Activated T-helper 2 cell treated with anti-CD3 and anti-CD28 coated beads, Interferon-gamma antibody, Interleukin-2, Interleukin-4, amounts not matched to agents 10 μg/mL and 5 μg/mL and 100 μg/mL, durations not matched to agents 14 hours and 24 hours and 36 hours (primary cell): ENCODE measurements at regions not wholly inside any gene's neighbourhood (a gene's known extent, or its start where the extent isn't known, plus 50 kb on each side); places are given as distances from the start of the nearest gene placed in this dataset.
"Not testable (repeated sequence)": the region's sequence is repeated elsewhere in the genome, so short reads cannot be mapped to it uniquely, and the experiment has no call there.

Source experiments
- DNase-seq: peaks from one replicate; pipeline ENCODE4 v3.0.0; 2021; ENCODE audit warnings: low spot score
- H3K27ac Mint-ChIP-seq: one replicate; pipeline ENCODE4 v1.8.0; 2021; ENCODE audit warnings: mixed read lengths
- H3K27me3 Mint-ChIP-seq: one replicate; pipeline ENCODE4 v1.8.0; 2021; ENCODE audit warnings: low read depth, mixed read lengths
- H3K36me3 Mint-ChIP-seq: one replicate; pipeline ENCODE4 v1.8.0; 2021; ENCODE audit warnings: low read depth, mixed read lengths
- H3K4me1 Mint-ChIP-seq: one replicate; pipeline ENCODE4 v1.8.0; 2021; ENCODE audit warnings: low read depth, mixed read lengths
- H3K4me3 Mint-ChIP-seq: one replicate; pipeline ENCODE4 v1.8.0; 2021; ENCODE audit warnings: low read depth, mild to moderate bottlenecking, moderate library complexity, mixed read lengths
- H3K9me3 Mint-ChIP-seq: one replicate; pipeline ENCODE4 v1.8.0; 2021; ENCODE audit warnings: mixed read lengths
- intact Hi-C: fragments of 100-400 bp; cut with micrococcal nuclease; formaldehyde crosslinking; loops from one replicate; pipeline ENCODE4 v1.15.1; 2023

DNA sequence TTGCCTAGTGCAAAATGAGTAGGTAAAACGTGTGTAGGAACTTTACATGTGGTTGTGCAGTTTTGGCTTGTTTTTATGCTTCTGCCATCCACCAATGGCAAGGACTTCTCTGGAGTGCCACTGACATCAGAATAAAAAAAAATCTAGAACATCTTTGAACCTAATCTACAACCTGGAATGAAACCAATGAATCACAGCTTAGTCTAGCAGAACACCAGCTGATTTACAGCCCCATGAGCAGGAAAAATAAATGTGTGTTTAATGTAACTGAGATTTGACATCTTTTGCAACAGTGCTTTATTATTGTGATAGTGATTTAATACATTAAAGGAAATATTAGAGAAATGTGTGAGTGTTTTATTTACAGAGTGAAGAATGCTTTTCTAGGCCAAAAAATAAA is 995.1 kb downstream of the PCDH7 start:
- intact Hi-C loops: no loop called here
- no peaks in the 10 kb centered on the region for H3K36me3 Mint-ChIP-seq
- no peaks in the 10 kb centered on the region for H3K4me1 Mint-ChIP-seq
- H3K9me3 Mint-ChIP-seq: peaks cover 28% of the 10 kb centered on the region
- H3K27ac Mint-ChIP-seq: no peak overlapping the region
- no peaks in the 10 kb centered on the region for H3K27me3 Mint-ChIP-seq
- DNase-seq: no peak
- H3K4me3 Mint-ChIP-seq: no peak overlapping the region

DNA sequence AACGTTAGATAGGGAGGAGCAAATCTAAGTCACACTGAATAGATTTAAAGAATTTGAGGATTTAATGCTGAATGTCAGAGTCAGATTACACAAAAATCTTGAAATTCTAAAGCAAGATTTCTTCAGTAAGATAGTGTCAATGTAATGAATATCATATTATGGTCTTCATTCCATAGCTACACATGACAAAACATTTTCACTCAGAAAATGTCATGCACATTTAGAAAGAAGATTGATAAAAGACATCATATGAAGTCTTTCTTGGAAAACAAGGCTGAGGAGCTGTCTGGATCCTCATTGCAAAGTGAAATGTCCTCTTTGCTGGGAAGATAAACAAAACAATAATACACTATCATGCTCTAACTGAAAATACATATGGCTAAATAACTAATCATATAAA is 1006.9 kb downstream of the PCDH7 start:
- H3K27ac Mint-ChIP-seq: no peak overlapping the region
- H3K36me3 Mint-ChIP-seq: no peaks in the 10 kb centered on the region
- no peak for DNase-seq
- no peak overlapping the region for H3K4me3 Mint-ChIP-seq
- H3K9me3 Mint-ChIP-seq: peaks cover 17% of the 10 kb centered on the region
- no peaks in the 10 kb centered on the region for H3K27me3 Mint-ChIP-seq
- intact Hi-C loops: no loop called here
- no peaks in the 10 kb centered on the region for H3K4me1 Mint-ChIP-seq

DNA sequence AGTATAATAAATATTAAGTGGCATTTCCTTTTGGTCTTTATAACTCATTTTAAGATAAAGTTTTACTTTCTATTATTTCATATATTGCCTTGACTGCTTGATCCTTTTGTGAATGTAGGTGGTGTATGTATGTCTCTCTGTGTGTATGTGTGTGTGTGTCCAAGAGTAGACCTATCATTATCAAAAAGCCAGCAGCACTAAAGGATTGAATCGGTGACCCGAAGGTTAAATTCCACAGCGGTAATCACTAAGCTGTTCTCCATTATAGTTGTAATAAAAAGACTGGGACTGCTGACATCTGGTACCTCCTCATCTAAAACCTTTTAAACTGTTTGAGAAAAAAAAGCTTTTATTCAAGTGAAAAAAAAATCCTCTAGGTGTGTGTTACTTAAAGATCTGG is 1014.8 kb downstream of the PCDH7 start:
- H3K36me3 Mint-ChIP-seq: no peaks in the 10 kb centered on the region
- H3K27me3 Mint-ChIP-seq: no peaks in the 10 kb centered on the region
- H3K9me3 Mint-ChIP-seq: peaks cover 21% of the 10 kb centered on the region
- intact Hi-C loops: no loop called here
- H3K4me3 Mint-ChIP-seq: no peak overlapping the region
- no peaks in the 10 kb centered on the region for H3K4me1 Mint-ChIP-seq
- no peak for DNase-seq
- H3K27ac Mint-ChIP-seq: no peak overlapping the region

DNA sequence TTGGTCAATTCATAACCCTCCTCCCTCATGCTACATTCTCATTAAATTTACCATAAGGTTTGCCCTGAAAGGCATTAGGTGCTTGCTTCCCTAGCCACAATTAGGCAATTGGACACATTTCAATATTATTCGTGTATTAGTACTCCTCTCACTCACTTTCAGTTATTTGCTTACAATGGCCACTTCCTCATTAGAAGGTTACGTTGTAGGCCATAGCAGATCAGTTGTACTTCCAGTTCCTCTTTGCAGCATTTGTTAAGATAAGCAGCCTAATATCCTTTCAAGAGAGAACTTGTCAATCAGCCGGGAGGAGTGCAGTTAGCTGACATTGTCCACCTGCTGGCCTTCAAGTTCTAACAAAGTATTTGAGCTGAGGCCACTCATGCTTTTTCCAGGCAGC is 1017.2 kb downstream of the PCDH7 start:
- no peaks in the 10 kb centered on the region for H3K36me3 Mint-ChIP-seq
- no peak overlapping the region for H3K4me3 Mint-ChIP-seq
- no peak overlapping the region for H3K27ac Mint-ChIP-seq
- no peaks in the 10 kb centered on the region for H3K4me1 Mint-ChIP-seq
- intact Hi-C loops: no loop called here
- no peaks in the 10 kb centered on the region for H3K27me3 Mint-ChIP-seq
- DNase-seq: no peak
- peaks cover 26% of the 10 kb centered on the region for H3K9me3 Mint-ChIP-seq

DNA sequence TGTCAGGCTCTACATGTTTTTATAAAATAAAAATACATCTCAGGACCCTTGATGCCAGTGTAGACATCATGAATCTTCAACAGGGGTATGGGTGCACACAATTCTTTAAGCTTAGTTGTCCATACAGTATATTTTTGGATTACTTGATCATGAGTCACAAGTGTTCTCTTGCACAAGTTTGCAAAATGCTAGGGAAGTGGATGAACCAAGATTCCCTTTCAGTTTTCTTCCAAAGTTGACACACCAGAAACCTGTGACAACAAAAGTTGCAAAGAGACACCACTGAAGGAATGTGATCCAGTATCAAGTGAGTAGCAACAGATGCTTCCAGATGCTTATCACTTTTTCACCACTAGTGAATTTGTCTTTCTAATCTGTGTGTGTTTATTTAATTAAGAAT is 1021.2 kb downstream of the PCDH7 start:
- H3K4me3 Mint-ChIP-seq: no peak overlapping the region
- H3K27me3 Mint-ChIP-seq: no peaks in the 10 kb centered on the region
- intact Hi-C loops: no loop called here
- H3K36me3 Mint-ChIP-seq: no peaks in the 10 kb centered on the region
- no peak overlapping the region for H3K27ac Mint-ChIP-seq
- no peak for DNase-seq
- no peaks in the 10 kb centered on the region for H3K4me1 Mint-ChIP-seq
- H3K9me3 Mint-ChIP-seq: peaks cover 17% of the 10 kb centered on the region

DNA sequence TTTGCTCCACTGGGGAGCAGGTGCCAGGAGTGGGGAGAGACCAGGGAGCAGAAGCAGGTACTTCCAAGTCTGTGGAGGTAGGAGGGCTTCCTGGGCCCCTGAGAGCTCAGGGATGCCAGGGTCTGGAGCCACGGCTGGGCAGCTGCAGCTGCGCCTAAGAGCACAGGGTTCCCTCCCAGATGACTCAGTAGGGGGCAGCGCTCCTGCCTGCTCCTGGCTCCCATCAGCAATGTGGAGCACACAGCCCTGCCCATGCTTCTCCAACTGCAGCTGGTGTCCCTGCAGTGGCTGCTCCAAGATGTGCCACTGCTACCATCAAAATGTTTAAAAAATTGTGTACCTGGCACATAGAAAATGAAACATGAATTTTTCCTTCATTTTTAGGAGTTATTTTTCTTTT is 1028.2 kb downstream of the PCDH7 start:
- DNase-seq: no peak
- Mint-ChIP-seq H3K4me3 (no peak overlapping the region), H3K4me1 (no peaks in the 10 kb centered on the region), H3K9me3 (peaks cover 30% of the 10 kb centered on the region), H3K27ac (no peak overlapping the region), H3K27me3 (no peaks in the 10 kb centered on the region), H3K36me3 (no peaks in the 10 kb centered on the region)
- intact Hi-C loops: no loop called here

DNA sequence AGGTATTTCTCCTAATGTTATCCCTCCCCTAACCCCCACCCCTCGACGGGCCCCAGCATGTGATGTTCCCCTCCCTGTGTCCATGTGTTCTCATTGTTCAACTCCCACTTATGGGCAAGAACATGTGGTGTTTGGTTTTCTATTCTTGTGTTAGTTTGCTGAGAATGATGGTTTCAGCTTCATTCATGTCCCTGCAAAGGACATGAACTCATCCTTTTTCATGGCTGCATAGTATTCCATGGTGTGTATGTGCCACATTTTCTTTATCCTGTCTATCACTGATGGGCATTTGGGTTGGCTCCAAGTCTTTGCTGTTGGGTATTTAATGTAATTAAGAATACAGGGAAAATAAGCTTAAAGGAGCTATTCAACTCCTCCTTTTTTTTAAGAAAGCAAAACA is 1030.4 kb downstream of the PCDH7 start:
- peaks cover 37% of the 10 kb centered on the region for H3K9me3 Mint-ChIP-seq
- H3K27me3 Mint-ChIP-seq, H3K36me3 Mint-ChIP-seq, H3K27ac Mint-ChIP-seq, H3K4me3 Mint-ChIP-seq, DNase-seq, intact Hi-C loops, H3K4me1 Mint-ChIP-seq: not testable (repeated sequence)

DNA sequence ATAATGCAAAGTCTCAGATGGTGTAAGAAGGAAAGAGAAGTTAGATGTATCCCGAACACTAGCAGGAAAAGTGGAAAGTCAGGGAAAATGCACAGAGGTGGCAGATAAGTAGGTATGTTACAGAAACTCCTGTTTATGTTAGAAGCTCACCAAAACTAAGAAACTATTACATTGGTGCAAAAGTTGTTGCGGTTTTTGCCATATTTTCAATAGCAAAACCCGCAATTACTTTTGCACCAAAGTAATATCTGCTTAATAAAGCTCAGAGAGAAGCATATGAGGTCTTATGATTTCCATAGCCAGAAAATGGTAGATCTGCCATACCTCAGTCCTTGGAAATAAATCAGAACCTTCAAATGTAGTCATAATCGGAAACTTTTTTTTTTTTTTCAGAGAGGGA is 1035.6 kb downstream of the PCDH7 start:
- no peaks in the 10 kb centered on the region for H3K4me1 Mint-ChIP-seq
- H3K27ac Mint-ChIP-seq: no peak overlapping the region
- no peak for DNase-seq
- no peaks in the 10 kb centered on the region for H3K27me3 Mint-ChIP-seq
- H3K36me3 Mint-ChIP-seq: no peaks in the 10 kb centered on the region
- peaks cover 50% of the 10 kb centered on the region for H3K9me3 Mint-ChIP-seq
- H3K4me3 Mint-ChIP-seq: no peak overlapping the region
- intact Hi-C loops: no loop called here

DNA sequence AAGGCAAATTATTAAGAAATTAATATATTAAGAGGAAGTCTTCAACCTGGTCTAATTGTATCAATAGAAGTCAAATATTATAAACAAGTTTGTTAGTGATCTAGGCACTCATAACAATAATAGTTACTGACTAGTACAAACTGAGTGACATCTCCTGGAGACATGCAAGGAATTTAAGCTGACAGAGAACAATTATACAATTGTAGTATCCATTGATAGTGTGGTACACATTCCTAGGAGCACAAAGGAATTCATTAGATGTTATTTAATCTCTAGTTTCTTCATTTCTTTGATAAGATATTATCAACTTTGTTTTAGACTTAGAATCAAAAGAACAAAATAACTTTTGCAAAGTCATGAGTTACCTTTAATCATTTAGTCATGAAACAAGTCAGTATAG is 1048.6 kb downstream of the PCDH7 start:
- intact Hi-C loops: no loop called here
- no peak overlapping the region for H3K27ac Mint-ChIP-seq
- no peaks in the 10 kb centered on the region for H3K27me3 Mint-ChIP-seq
- DNase-seq: no peak
- no peak overlapping the region for H3K4me3 Mint-ChIP-seq
- H3K36me3 Mint-ChIP-seq: no peaks in the 10 kb centered on the region
- no peaks in the 10 kb centered on the region for H3K4me1 Mint-ChIP-seq
- peaks cover 44% of the 10 kb centered on the region for H3K9me3 Mint-ChIP-seq

DNA sequence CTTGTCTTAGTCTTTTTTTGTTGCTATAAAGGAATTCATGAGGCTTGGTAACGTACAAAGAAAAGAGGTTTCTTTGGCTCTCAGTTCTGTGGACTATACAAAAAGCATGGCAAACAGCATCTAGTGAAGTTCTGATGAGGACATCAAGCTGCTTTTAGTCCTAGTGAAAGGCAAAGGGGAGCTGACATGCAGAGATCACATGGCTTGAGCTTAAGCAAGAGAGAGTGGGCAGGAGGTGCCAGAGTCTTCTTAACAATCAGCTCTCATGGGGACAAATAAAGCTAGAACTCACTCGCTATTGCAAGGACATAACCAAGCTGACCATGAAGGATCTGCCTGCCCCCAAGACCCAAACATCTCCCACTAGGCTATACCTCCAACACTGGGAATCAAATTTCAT is 1063.1 kb downstream of the PCDH7 start:
- H3K27me3 Mint-ChIP-seq: no peaks in the 10 kb centered on the region
- intact Hi-C loops: no loop called here
- H3K4me3 Mint-ChIP-seq: no peak overlapping the region
- DNase-seq: no peak
- H3K9me3 Mint-ChIP-seq: peaks cover 16% of the 10 kb centered on the region
- H3K4me1 Mint-ChIP-seq: no peaks in the 10 kb centered on the region
- no peaks in the 10 kb centered on the region for H3K36me3 Mint-ChIP-seq
- H3K27ac Mint-ChIP-seq: no peak overlapping the region

DNA sequence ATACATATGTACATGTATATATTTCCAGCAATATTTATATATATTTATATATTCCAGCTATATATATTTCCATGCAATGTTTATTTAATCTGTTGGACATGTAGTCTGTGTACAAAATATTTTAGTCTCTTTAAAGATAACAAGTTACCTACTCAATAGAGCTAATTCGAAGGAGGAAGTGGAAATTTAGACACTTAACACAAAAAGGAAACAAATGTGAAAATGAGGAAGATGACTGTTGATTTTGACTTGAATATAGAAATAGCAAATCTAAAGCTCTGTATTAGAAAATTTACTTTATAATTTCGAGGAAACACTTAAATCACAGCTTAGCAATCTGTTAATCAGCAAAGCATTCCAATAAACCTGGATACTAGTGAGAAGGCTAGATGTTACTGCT is 1064.4 kb downstream of the PCDH7 start:
- no peak for DNase-seq
- no peaks in the 10 kb centered on the region for H3K27me3 Mint-ChIP-seq
- intact Hi-C loops: no loop called here
- peaks cover 22% of the 10 kb centered on the region for H3K9me3 Mint-ChIP-seq
- no peaks in the 10 kb centered on the region for H3K36me3 Mint-ChIP-seq
- H3K4me1 Mint-ChIP-seq: no peaks in the 10 kb centered on the region
- H3K4me3 Mint-ChIP-seq: no peak overlapping the region
- no peak overlapping the region for H3K27ac Mint-ChIP-seq

DNA sequence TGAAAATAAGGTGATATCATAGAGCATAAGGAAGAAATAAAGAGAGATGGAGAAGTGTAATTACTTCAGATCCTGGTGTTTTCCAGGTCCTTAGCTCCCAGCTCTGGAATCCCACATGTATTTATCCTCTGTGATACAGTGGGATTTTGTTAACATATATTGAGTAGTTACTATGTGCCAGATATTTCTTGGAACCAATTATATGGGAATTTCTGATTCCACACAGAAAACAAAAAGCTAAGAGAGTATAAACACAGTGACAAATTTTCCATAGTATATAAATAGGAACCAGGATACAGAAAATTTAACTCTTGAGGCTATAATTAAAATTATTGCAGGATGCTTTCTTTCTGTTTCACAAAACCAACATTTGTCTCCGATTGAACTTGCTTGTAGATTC is 1067.5 kb downstream of the PCDH7 start:
- Mint-ChIP-seq H3K4me3 (no peak overlapping the region), H3K4me1 (no peaks in the 10 kb centered on the region), H3K36me3 (no peaks in the 10 kb centered on the region), H3K27ac (no peak overlapping the region), H3K27me3 (no peaks in the 10 kb centered on the region), H3K9me3 (peaks cover 27% of the 10 kb centered on the region)
- intact Hi-C loops: no loop called here
- no peak for DNase-seq

DNA sequence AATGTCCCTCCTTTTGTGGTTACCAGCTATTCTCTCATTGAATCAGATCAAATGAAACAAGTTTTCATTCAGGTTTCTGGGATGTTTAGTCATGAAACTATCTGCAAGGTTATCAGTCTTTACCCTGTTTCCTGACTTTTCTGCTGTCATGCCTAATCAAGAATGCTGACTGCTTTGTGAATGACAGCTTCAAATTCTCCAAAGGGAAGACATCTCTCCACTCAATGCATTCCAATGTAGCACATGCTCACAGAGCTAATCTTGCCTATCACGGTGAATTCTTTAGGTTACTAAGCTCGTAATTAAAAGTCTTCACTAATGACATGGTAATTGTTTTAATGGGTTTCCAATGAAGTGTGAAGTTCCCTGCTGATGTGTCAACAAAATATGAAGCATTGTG is 1068.5 kb downstream of the PCDH7 start:
- no peak overlapping the region for H3K27ac Mint-ChIP-seq
- no peak overlapping the region for H3K4me3 Mint-ChIP-seq

DNA sequence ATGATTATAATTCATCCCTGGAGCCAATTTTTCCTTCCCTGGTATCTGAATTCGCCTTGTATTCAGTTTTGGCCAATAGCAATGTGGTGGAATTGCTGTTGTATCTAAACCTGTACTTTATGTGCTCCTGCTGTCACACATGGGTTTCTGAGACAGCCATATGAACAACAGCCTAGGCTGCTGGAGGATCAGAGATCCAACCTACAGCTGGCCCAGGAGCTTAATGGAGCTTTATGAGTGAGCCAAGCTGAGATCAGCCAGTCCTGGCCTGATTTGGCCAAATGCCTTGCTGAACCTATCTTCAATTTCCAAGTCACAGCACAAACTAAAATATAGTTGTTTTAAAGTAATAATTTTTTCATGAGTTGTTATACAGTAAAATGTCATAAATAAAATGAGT is 1071.5 kb downstream of the PCDH7 start:
- Mint-ChIP-seq H3K27ac (no peak overlapping the region), H3K27me3 (no peaks in the 10 kb centered on the region), H3K9me3 (peaks cover 38% of the 10 kb centered on the region), H3K36me3 (no peaks in the 10 kb centered on the region), H3K4me3 (no peak overlapping the region), H3K4me1 (no peaks in the 10 kb centered on the region)
- DNase-seq: no peak
- intact Hi-C loops: no loop called here

More for the DNA sequence above, 1068.5 kb downstream of the PCDH7 start:
- no peaks in the 10 kb centered on the region for H3K27me3 Mint-ChIP-seq
- H3K9me3 Mint-ChIP-seq: peaks cover 25% of the 10 kb centered on the region
- DNase-seq: no peak
- H3K36me3 Mint-ChIP-seq: no peaks in the 10 kb centered on the region
- no peaks in the 10 kb centered on the region for H3K4me1 Mint-ChIP-seq
- intact Hi-C loops: no loop called here
